ENCODE measurements at regions not wholly inside any gene's neighbourhood (a gene's known extent, or its start where the extent isn't known, plus 50 kb on each side); places are given as distances from the start of the nearest gene placed in this dataset.

DNA sequence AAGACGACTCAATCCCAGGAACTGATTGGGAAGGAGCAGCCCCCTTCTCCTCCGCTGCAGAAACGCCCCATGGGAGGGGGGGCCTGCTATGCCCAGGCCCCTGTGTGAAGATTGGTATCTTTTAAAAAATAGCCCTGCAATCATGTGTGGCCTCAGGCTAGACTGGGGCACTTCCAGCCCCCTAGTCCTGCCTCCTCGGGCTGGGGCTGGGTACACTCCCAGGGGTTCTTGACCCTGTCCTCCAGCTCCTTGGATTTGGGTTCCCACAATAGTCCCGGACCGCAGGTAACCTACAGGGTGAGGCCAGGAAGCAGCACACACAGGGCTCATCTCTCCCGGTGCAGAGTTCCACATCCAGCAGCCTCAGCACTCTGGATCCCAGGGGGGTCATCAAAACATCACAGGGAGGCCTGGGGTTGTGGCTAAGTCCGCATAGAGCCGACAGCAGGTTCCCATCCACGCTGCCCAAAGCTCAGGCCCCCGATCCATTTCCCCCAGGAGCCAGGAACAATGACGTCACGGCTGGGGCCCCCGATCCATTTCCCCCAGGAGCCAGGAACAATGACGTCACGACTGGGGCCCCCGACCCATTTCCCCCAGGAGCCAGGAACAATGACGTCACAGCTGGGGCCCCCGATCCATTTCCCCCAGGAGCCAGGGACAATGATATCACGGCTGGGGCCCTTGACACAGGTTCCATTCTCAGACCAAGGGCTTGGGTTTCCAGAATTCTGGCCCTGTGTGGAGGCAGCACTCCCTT lies 202.4 kb downstream of the IRF8 start:
- TF ChIP-seq, protein P1, sequence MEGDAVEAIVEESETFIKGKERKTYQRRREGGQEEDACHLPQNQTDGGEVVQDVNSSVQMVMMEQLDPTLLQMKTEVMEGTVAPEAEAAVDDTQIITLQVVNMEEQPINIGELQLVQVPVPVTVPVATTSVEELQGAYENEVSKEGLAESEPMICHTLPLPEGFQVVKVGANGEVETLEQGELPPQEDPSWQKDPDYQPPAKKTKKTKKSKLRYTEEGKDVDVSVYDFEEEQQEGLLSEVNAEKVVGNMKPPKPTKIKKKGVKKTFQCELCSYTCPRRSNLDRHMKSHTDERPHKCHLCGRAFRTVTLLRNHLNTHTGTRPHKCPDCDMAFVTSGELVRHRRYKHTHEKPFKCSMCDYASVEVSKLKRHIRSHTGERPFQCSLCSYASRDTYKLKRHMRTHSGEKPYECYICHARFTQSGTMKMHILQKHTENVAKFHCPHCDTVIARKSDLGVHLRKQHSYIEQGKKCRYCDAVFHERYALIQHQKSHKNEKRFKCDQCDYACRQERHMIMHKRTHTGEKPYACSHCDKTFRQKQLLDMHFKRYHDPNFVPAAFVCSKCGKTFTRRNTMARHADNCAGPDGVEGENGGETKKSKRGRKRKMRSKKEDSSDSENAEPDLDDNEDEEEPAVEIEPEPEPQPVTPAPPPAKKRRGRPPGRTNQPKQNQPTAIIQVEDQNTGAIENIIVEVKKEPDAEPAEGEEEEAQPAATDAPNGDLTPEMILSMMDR (conservative IDR thresholded peaks at IDR 0.05; ENCODE audit: low read length): no peak
- DNase-seq (ENCODE audit: low read depth): no peak
- no peak overlapping the region for H3K4me3 ChIP-seq (ENCODE audit: low read length)

DNA sequence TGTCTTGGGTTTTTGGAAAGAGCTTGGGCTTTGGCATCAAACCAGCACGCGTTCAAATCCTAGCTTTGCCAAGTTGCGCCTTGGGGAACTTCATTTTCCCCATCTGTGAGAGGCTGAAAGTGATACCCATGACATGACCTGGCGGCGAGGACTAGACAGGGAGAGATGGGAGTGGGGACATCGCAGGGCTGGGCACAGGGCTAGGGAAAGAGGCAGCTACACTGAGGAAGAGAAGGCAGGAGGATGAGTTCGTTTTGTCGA lies 202.9 kb downstream of the IRF8 start:
- TF ChIP-seq, protein P1 (conservative IDR thresholded peaks at IDR 0.05; ENCODE audit: low read length): no peak
- no peak overlapping the region for H3K4me3 ChIP-seq (ENCODE audit: low read length)
- no peak for DNase-seq (ENCODE audit: low read depth)

DNA sequence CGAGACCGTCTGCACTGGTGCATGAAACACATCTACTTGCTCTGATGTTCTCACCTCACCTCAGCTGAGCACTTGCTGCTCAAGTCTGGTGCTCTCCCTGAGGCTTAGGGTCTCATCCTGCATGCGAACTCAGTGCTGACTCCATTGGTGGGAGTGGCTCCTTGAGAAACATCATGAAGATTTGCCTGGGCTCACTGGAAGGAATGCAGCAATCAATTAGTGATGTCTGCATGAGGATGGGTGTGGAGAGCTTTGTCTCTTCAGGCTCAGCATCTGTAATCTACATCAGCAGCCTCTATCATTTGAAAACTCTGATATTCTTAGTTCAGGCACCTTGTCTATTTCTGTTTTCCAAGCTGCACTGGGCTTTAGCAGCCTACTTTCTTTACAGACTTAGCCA lies 204.4 kb downstream of the IRF8 start:
- no peak for DNase-seq (ENCODE audit: low read depth)
- H3K4me3 ChIP-seq (ENCODE audit: low read length): no peak overlapping the region
- TF ChIP-seq, protein P1 (conservative IDR thresholded peaks at IDR 0.05; ENCODE audit: low read length): no peak

DNA sequence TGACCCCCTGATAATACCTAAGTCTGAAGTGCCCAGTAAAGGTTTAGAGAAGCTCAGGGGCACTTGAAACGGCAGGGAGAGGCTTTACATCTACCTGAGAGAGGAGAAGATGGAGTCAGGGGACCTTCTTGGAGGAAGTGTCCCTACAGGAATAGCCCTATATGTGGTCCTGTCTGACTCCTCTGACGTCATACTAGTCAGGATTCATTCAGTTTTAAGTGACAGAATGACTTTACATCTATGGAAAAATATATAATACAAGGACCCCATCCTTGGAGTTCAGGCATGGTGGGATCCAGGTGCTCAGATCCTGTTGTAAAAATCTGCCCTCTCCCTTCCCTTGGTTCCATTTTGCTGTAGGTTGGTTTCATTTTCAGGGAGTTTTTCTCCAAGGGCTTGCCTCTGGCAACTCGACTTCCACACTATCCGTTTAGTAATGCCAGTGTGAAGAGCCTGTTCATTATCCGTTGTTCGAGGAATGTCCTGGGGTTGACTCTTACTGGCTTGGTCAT lies 205.6 kb downstream of the IRF8 start:
- TF ChIP-seq, protein P1 (conservative IDR thresholded peaks at IDR 0.05; ENCODE audit: low read length): no peak
- no peak for DNase-seq (ENCODE audit: low read depth)
- no peak overlapping the region for H3K4me3 ChIP-seq (ENCODE audit: low read length)

DNA sequence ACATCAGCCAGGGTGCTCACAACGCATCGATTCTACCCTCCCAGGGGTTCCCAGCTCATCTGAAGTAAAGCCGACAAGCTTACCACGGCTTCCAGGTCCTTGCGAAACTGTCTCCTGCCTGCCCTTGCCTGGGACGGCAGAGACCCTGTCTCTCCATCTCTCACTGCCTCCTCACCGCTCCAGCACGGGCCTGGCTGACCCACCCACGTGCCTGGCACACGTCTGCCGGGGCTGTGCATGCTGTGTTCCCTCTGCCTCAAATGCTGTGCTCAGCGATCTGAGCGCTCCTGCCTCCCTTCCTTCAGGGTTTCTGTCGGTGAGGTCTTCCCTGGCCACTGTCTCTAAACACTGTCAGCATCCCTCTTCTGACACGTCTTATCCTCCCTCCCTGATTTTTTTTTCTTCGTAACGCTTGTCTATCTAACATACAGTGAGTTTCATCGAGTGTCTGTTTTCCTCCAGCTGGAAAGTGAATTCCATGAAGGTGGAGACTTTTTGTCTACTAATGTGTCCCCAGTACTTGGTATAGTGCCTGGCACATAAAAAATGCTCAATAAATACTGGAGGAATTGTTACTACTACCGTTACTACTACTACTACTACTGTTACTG lies 208.4 kb downstream of the IRF8 start:
- H3K4me3 ChIP-seq (ENCODE audit: low read length): no peak overlapping the region
- DNase-seq (ENCODE audit: low read depth): no peak

DNA sequence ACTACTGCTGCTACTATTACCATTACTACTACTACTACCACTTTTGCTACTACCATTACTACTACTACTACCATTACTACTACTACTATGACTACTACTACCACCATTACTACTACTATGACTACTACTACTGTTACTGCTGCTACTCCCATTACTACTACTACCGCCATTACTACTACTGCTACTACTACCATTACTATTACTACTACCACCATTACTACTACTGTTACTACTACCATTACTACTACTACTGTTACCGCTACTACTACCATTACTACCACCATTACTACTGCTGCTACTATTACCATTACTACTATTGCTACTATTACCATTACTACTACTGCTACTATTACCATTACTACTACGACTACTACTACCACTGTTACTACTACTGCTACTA lies 209.1 kb downstream of the IRF8 start:
- no peak for DNase-seq (ENCODE audit: low read depth)
- H3K4me3 ChIP-seq (ENCODE audit: low read length): no peak overlapping the region
- TF ChIP-seq, protein P1 (conservative IDR thresholded peaks at IDR 0.05; ENCODE audit: low read length): no peak

More for the DNA sequence above, 208.4 kb downstream of the IRF8 start:
- TF ChIP-seq, protein P1 (conservative IDR thresholded peaks at IDR 0.05; ENCODE audit: low read length): no peak

DNA sequence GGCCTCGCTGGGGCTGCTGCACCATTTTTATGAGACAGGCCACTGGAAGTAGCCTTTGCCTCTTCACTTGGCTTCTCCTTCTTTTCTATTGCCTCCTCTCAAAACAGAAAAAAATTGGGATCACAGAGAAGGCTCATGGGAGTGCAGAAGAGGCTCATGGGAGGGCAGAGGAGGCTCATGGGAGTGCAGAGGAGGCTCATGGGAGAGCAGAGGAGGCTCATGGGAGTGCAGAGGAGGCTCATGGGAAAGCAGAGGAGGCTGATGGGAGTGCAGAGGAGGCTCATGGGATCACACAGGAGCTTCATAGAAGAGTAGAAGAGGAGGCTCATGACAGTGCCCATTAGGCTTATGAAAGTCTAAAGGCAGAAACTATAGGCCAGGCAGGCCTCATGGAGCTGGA lies 211.2 kb downstream of the IRF8 start:
- H3K4me3 ChIP-seq (ENCODE audit: low read length): no peak overlapping the region
- TF ChIP-seq, protein P1 (conservative IDR thresholded peaks at IDR 0.05; ENCODE audit: low read length): no peak
- DNase-seq (ENCODE audit: low read depth): no peak
